Progenitor cell of endocrine pancreas (in vitro differentiated cells): ENCODE measurements at regions not wholly inside any gene's neighbourhood (a gene's known extent, or its start where the extent isn't known, plus 50 kb on each side); places are given as distances from the start of the nearest gene placed in this dataset.

Source experiments
- DNase-seq: peaks from one replicate; pipeline ENCODE4 v3.0.0; 2021; ENCODE audit warnings: low spot score; ENCODE audit not compliant: unreplicated experiment
- H3K27ac Mint-ChIP-seq: 2 replicates; pipeline ENCODE4 v1.8.0; 2021; ENCODE audit warnings: mild to moderate bottlenecking, moderate library complexity, mixed read lengths
- H3K27me3 Mint-ChIP-seq: 2 replicates; pipeline ENCODE4 v1.8.0; 2021; ENCODE audit warnings: mixed read lengths
- H3K36me3 Mint-ChIP-seq: 2 replicates; pipeline ENCODE4 v1.8.0; 2022; ENCODE audit warnings: mixed read lengths; ENCODE audit not compliant: insufficient read depth
- H3K4me1 Mint-ChIP-seq: 2 replicates; pipeline ENCODE4 v1.8.0; 2021; ENCODE audit warnings: low read depth, mixed read lengths
- H3K4me3 Mint-ChIP-seq: 2 replicates; pipeline ENCODE4 v1.8.0; 2021; ENCODE audit warnings: low read depth, mild to moderate bottlenecking, moderate library complexity, mixed read lengths
- H3K9me3 Mint-ChIP-seq: 2 replicates; pipeline ENCODE4 v1.8.0; 2021; ENCODE audit warnings: low read depth, mixed read lengths
- TF ChIP-seq, protein P1 (sequence below): fragments of 200-600 bp; sonication (generic); IDR thresholded peaks from one replicate; pipeline ENCODE4 v1.5.0; 2021; ENCODE audit warnings: antibody characterized with exemption, mild to moderate bottlenecking; ENCODE audit not compliant: unreplicated experiment

DNA sequence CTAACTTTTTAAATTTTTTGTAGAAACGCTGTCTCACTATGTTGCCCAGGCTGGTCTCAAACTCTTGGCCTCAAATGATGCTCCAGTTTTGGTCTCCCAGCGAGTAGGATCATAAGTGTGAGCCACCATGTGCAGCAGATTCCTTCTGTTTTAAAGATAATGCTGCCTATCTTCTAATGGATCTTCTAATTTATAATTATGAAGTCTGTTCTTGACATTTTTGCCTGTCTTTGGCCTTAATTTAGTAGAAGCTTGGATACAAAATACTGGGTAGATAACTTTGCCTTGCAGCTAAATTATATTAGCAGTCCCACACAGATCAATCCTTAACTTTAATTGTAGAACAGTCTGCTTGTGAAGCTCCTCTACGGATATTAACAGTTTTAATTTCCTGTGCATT lies 566.6 kb upstream of the CDH8 start:
- peaks cover 2% of the 10 kb centered on the region for H3K4me1 Mint-ChIP-seq
- no peak overlapping the region for H3K27ac Mint-ChIP-seq
- no peaks in the 10 kb centered on the region for H3K27me3 Mint-ChIP-seq
- TF ChIP-seq, protein P1, sequence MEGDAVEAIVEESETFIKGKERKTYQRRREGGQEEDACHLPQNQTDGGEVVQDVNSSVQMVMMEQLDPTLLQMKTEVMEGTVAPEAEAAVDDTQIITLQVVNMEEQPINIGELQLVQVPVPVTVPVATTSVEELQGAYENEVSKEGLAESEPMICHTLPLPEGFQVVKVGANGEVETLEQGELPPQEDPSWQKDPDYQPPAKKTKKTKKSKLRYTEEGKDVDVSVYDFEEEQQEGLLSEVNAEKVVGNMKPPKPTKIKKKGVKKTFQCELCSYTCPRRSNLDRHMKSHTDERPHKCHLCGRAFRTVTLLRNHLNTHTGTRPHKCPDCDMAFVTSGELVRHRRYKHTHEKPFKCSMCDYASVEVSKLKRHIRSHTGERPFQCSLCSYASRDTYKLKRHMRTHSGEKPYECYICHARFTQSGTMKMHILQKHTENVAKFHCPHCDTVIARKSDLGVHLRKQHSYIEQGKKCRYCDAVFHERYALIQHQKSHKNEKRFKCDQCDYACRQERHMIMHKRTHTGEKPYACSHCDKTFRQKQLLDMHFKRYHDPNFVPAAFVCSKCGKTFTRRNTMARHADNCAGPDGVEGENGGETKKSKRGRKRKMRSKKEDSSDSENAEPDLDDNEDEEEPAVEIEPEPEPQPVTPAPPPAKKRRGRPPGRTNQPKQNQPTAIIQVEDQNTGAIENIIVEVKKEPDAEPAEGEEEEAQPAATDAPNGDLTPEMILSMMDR = no peak
- H3K36me3 Mint-ChIP-seq = no peaks in the 10 kb centered on the region
- no peaks in the 10 kb centered on the region for H3K9me3 Mint-ChIP-seq
- H3K4me3 Mint-ChIP-seq = no peak overlapping the region
- DNase-seq = no peak

DNA sequence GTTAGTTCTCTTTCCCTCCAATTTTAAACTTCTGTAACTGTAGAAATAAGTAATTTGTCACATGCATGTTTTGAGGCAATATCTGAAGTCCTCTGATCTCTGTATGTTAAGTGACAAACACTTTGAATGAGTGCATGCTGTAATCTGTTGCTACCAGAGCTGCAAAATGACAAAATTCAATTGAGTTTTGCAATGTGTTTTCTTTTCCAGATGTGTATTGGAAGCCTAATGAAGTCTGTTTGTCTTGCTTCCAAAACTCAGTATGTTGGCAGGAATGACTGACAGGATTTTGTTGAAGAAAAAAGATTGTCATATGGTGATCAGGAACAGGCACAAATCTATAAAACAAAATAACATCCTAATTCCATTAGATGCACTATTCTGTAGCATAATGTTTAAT lies 561.6 kb upstream of the CDH8 start:
- TF ChIP-seq, protein P1 = no peak
- DNase-seq = no peak
- Mint-ChIP-seq H3K4me3 (no peak overlapping the region), H3K9me3 (no peaks in the 10 kb centered on the region), H3K27ac (no peak overlapping the region), H3K27me3 (no peaks in the 10 kb centered on the region), H3K36me3 (no peaks in the 10 kb centered on the region), H3K4me1 (peaks cover 19% of the 10 kb centered on the region)

DNA sequence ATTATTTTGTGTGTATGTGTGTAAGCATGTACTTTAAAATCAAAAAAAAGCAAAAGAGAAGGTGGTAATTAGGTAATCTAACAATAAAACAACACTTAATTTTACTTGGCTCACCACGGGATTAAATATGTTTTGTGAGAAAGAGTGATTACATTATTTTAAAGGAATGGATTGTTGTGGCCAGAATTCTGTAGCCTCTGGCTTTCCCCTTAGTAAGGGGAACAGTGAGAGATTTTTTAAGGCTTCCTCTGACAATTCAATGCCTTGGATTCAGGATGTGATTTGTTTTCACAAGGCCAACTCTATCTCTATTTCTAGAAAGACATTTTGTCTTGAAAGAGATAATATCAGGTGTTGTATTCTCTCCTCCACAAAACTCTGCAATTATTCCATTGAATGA lies 560.3 kb upstream of the CDH8 start:
- DNase-seq = no peak
- H3K4me1 Mint-ChIP-seq = peaks cover 19% of the 10 kb centered on the region
- H3K27me3 Mint-ChIP-seq = no peaks in the 10 kb centered on the region
- no peak overlapping the region for H3K4me3 Mint-ChIP-seq
- H3K9me3 Mint-ChIP-seq = no peaks in the 10 kb centered on the region
- no peak overlapping the region for H3K27ac Mint-ChIP-seq
- H3K36me3 Mint-ChIP-seq = no peaks in the 10 kb centered on the region
- TF ChIP-seq, protein P1 = no peak

DNA sequence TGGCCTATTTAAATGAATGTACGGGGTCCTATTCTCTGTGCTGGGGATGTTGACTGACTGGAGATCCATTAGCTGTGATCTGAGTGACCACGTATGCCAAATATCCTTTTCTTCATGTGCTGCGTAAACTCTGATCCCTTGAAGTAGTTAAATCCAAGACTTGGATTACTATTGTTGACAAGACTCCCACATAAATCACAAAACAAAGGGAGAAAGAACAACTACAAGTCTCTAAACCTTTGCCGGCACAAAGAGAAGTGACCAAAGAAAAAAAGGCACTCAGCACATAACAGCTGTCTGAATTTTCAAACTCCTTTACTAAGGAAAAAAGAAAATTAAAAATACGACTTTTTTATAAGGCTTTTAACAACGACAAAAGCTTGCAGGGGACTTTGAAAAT lies 559.9 kb upstream of the CDH8 start:
- no peak overlapping the region for H3K4me3 Mint-ChIP-seq
- TF ChIP-seq, protein P1 = no peak
- H3K9me3 Mint-ChIP-seq = no peaks in the 10 kb centered on the region
- H3K27ac Mint-ChIP-seq = no peak overlapping the region
- DNase-seq = no peak
- no peaks in the 10 kb centered on the region for H3K27me3 Mint-ChIP-seq
- H3K36me3 Mint-ChIP-seq = no peaks in the 10 kb centered on the region
- H3K4me1 Mint-ChIP-seq = peaks cover 19% of the 10 kb centered on the region

DNA sequence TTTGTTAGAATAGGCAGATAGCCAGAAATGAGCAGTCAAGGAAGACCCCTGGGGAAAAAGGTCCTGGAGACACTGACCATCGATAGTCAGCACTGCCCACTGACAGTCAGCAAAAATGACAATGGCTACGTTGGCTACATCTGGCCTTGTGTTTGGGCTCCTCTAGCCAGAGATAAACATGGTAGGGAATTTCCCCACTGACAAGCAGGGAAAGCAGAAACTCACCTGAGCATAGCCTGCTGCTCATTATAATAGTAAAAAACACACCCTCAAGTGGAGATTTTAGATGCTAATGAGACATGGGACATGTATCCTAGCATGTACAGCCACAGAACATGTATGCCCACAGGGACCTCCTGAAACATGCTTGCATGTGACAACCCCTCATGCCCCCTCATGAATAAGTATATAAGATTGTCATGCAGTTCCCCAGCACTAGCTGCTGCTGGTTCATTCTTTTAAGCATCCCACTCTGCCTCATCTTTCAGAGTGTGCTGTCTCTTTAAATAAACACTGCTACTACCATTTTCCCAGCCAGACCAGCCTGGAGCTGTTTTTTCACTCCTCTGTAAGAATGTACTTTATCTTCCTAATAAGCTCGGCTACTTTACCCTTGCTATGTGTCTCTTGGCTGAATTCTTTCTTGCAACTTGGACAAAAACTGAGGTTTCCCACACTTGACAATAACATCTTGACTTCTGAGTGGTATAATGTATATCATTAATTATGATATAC lies 550.1 kb upstream of the CDH8 start:
- no peak for DNase-seq
- Mint-ChIP-seq H3K27ac (no peak overlapping the region), H3K36me3 (no peaks in the 10 kb centered on the region), H3K4me1 (peaks cover 10% of the 10 kb centered on the region), H3K27me3 (no peaks in the 10 kb centered on the region), H3K9me3 (peaks cover 4% of the 10 kb centered on the region), H3K4me3 (no peak overlapping the region)
- TF ChIP-seq, protein P1 = no peak
